ENCODE measurements at regions not wholly inside any gene's neighbourhood (a gene's known extent, or its start where the extent isn't known, plus 50 kb on each side); places are given as distances from the start of the nearest gene placed in this dataset.

GRCh38 chr3:132230156-132231000, 86.8 kb upstream of the ACP3 start:
- TF ChIP-seq, protein P1, sequence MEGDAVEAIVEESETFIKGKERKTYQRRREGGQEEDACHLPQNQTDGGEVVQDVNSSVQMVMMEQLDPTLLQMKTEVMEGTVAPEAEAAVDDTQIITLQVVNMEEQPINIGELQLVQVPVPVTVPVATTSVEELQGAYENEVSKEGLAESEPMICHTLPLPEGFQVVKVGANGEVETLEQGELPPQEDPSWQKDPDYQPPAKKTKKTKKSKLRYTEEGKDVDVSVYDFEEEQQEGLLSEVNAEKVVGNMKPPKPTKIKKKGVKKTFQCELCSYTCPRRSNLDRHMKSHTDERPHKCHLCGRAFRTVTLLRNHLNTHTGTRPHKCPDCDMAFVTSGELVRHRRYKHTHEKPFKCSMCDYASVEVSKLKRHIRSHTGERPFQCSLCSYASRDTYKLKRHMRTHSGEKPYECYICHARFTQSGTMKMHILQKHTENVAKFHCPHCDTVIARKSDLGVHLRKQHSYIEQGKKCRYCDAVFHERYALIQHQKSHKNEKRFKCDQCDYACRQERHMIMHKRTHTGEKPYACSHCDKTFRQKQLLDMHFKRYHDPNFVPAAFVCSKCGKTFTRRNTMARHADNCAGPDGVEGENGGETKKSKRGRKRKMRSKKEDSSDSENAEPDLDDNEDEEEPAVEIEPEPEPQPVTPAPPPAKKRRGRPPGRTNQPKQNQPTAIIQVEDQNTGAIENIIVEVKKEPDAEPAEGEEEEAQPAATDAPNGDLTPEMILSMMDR (IDR thresholded peaks at IDR 0.05; ENCODE audit: insufficient read depth, low read length, poor library complexity, severe bottlenecking): no peak
- TF ChIP-seq EZH2phosphoT487 (conservative IDR thresholded peaks at IDR 0.05; ENCODE audit: low read length): no peak

Measured in SU-DHL-6 (cell line).